ENCODE measurements at regions not wholly inside any gene's neighbourhood (a gene's known extent, or its start where the extent isn't known, plus 50 kb on each side); places are given as distances from the start of the nearest gene placed in this dataset.

- peak; percentile 62 for DNase-seq
These were observed 183.7 kb downstream of the SPATA18 start for GRCh38 chr4:52234561-52235440.

GRCh38 chr4:52235552-52236201, 184.6 kb downstream of the SPATA18 start:
- no peak for DNase-seq

- no peak for DNase-seq
These were observed 190.8 kb downstream of the SPATA18 start for GRCh38 chr4:52241916-52242315.

GRCh38 chr4:52243367-52243766, 192.3 kb downstream of the SPATA18 start:
- DNase-seq = no peak

- DNase-seq = no peak
These were observed 193.1 kb downstream of the SPATA18 start for GRCh38 chr4:52244103-52244775.

- no peak for DNase-seq
These were observed 193.7 kb downstream of the SPATA18 start for GRCh38 chr4:52244848-52245247.

- no peak for DNase-seq
These were observed 195.7 kb downstream of the SPATA18 start for GRCh38 chr4:52246827-52247226.

- no peak for DNase-seq
These were observed 196.8 kb downstream of the SPATA18 start for GRCh38 chr4:52247941-52248340.

GRCh38 chr4:52248820-52249219, 197.7 kb downstream of the SPATA18 start:
- peak; percentile 69 for DNase-seq

GRCh38 chr4:52249581-52249980, 198.5 kb downstream of the SPATA18 start:
- DNase-seq = peak; percentile 78

GRCh38 chr4:52250154-52250553, 199.1 kb downstream of the SPATA18 start:
- peak; percentile 87 for DNase-seq

GRCh38 chr4:52251864-52252263, 200.8 kb downstream of the SPATA18 start:
- DNase-seq = no peak

- no peak for DNase-seq
These were observed 201.9 kb downstream of the SPATA18 start for GRCh38 chr4:52253025-52253424.

GRCh38 chr4:52256522-52256921, 205.4 kb downstream of the SPATA18 start:
- no peak for DNase-seq

- DNase-seq = no peak
These were observed 208.9 kb downstream of the SPATA18 start for GRCh38 chr4:52259978-52260377.

GRCh38 chr4:52260514-52261210, 209.6 kb downstream of the SPATA18 start:
- DNase-seq = no peak

- DNase-seq = peak; percentile 48
These were observed 212.5 kb downstream of the SPATA18 start for GRCh38 chr4:52263607-52264006.

- no peak for DNase-seq
These were observed 214.8 kb downstream of the SPATA18 start for GRCh38 chr4:52265781-52266525.

- no peak for DNase-seq
These were observed 215.5 kb downstream of the SPATA18 start for GRCh38 chr4:52266537-52267137.

- DNase-seq = no peak
These were observed 218.7 kb downstream of the SPATA18 start for GRCh38 chr4:52269761-52270160.

GRCh38 chr4:52273885-52274284, 222.8 kb downstream of the SPATA18 start:
- no peak for DNase-seq
